ENCODE measurements at regions not wholly inside any gene's neighbourhood (a gene's known extent, or its start where the extent isn't known, plus 50 kb on each side); places are given as distances from the start of the nearest gene placed in this dataset.

DNA sequence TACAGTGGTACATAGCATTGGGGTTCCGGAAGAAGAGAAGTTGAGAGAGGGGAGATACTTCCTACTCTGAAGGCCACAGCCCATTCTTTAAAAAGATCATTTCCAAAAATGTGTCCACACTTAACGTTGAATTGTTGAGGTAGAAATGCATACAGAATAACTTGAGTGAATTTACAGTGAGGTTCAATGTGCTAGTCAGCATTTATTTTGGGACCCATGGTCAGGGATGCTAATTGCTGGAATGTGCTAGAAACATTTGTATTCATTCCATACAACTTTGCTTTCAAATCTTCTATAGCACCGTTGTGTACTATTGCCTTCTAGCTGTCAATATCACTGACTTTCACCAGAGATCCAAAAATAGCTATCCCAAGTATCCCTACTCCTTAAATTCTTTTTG, 325.9 kb downstream of the SATB2 start:
- H3K36me3 ChIP-seq (ENCODE audit: insufficient read depth, low read length): no peaks in the 10 kb centered on the region; the same call in 1 of the 2 replicates
- H3K4me1 ChIP-seq (ENCODE audit: insufficient read depth, low read length, severe bottlenecking): peaks cover 54% of the 10 kb centered on the region
- no peaks in the 10 kb centered on the region for H3F3A ChIP-seq (ENCODE audit: insufficient read depth, low read length)
- H3K9ac ChIP-seq (ENCODE audit: low read length): no peak overlapping the region
- no peaks in the 10 kb centered on the region for H3K27me3 ChIP-seq (ENCODE audit: insufficient read depth, low read length)
- no peak overlapping the region for H3K4me3 ChIP-seq (ENCODE audit: low read depth, low read length, poor library complexity, severe bottlenecking)
- TF ChIP-seq, protein P1, sequence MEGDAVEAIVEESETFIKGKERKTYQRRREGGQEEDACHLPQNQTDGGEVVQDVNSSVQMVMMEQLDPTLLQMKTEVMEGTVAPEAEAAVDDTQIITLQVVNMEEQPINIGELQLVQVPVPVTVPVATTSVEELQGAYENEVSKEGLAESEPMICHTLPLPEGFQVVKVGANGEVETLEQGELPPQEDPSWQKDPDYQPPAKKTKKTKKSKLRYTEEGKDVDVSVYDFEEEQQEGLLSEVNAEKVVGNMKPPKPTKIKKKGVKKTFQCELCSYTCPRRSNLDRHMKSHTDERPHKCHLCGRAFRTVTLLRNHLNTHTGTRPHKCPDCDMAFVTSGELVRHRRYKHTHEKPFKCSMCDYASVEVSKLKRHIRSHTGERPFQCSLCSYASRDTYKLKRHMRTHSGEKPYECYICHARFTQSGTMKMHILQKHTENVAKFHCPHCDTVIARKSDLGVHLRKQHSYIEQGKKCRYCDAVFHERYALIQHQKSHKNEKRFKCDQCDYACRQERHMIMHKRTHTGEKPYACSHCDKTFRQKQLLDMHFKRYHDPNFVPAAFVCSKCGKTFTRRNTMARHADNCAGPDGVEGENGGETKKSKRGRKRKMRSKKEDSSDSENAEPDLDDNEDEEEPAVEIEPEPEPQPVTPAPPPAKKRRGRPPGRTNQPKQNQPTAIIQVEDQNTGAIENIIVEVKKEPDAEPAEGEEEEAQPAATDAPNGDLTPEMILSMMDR (IDR thresholded peaks at IDR 0.05; ENCODE audit: low read length): no peak
- no peak for TF ChIP-seq EZH2 (IDR thresholded peaks at IDR 0.05; ENCODE audit: borderline replicate concordance, low read length)
- H3K4me2 ChIP-seq (ENCODE audit: low read length): no peak overlapping the region
- H2AFZ ChIP-seq (ENCODE audit: low read length): no peak overlapping the region
- peak overlapping the region; percentile 15 for H3K27ac ChIP-seq (ENCODE audit: low read depth, low read length, poor library complexity, severe bottlenecking)
- H3K79me2 ChIP-seq (ENCODE audit: insufficient read depth, low read length): no peaks in the 10 kb centered on the region
- H3K9me2 ChIP-seq (ENCODE audit: low read depth, low read length): no peaks in the 10 kb centered on the region
- H4K20me1 ChIP-seq (ENCODE audit: insufficient read depth, low read length): no peaks in the 10 kb centered on the region
- no peaks in the 10 kb centered on the region for H3K9me3 ChIP-seq (ENCODE audit: low read length)

DNA sequence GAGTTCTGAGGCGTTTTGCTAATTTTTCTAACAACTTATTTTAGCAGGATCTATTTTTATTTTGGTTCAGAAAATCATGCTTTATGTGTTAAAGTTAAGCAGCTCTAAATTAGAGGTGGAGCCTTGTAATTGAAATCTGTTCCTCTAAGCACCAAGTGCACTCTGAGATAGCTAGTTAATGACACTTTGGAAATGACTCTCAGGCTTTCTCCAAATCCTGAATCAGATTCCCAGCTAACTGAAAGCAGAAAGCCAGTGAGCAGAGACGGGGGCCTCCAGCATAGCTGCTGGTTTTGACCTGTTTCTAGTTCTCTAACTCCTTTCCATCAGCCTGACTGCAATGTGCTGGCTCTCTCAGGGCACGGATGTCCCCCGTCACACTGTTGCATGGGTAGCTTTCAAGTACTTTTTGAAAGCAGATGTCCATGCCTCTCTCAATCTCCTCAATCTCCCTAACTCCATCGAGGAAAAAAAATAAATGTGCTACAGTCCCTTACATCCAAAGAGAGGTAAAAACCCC, 326.5 kb downstream of the SATB2 start:
- H3K9ac ChIP-seq (ENCODE audit: low read length): no peak overlapping the region; the same call in 1 of the 2 replicates

DNA sequence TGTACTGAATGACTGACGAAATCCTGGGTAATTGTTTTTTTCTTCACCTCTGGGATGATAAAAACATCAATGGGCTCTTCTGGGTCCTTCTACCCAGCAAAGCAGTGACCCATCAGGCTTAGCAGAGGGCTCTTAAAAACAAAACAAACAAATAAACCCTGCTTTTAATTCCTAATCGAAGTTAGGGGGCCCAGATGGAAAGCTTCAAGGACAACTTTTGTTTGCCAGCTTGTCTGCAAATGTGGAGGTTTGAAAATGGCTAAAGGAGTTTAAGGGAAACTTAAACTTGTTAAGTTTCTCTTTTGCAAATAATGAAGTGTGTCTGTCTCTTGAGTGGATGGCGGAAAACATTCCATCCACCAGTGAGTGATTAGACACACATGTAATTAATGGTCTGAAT, 327.2 kb downstream of the SATB2 start:
- Histone ChIP-seq H4K20me1 (ENCODE audit: insufficient read depth, low read length) (no peaks in the 10 kb centered on the region), H3K4me3 (ENCODE audit: low read depth, low read length, poor library complexity, severe bottlenecking) (no peak overlapping the region), H3K27me3 (ENCODE audit: insufficient read depth, low read length) (no peaks in the 10 kb centered on the region), H3K9ac (ENCODE audit: low read length) (no peak overlapping the region), H2AFZ (ENCODE audit: low read length) (peak overlapping the region; percentile 53; the same call in 1 of the 2 replicates), H3K4me2 (ENCODE audit: low read length) (no peak overlapping the region), H3K4me1 (ENCODE audit: insufficient read depth, low read length, severe bottlenecking) (peaks cover 64% of the 10 kb centered on the region), H3K79me2 (ENCODE audit: insufficient read depth, low read length) (no peaks in the 10 kb centered on the region), H3K27ac (ENCODE audit: low read depth, low read length, poor library complexity, severe bottlenecking) (peak overlapping the region; percentile 38), H3K36me3 (ENCODE audit: insufficient read depth, low read length) (no peaks in the 10 kb centered on the region), H3K9me2 (ENCODE audit: low read depth, low read length) (no peaks in the 10 kb centered on the region), H3F3A (ENCODE audit: insufficient read depth, low read length) (no peaks in the 10 kb centered on the region), H3K9me3 (ENCODE audit: low read length) (no peaks in the 10 kb centered on the region)
- TF ChIP-seq, protein P1 (IDR thresholded peaks at IDR 0.05; ENCODE audit: low read length): no peak
- no peak for TF ChIP-seq EZH2 (IDR thresholded peaks at IDR 0.05; ENCODE audit: borderline replicate concordance, low read length)

More for the DNA sequence above, 326.5 kb downstream of the SATB2 start:
- Histone ChIP-seq H3K27me3 (ENCODE audit: insufficient read depth, low read length) (no peaks in the 10 kb centered on the region), H3K27ac (ENCODE audit: low read depth, low read length, poor library complexity, severe bottlenecking) (peak overlapping the region; percentile 15), H3K9me2 (ENCODE audit: low read depth, low read length) (no peaks in the 10 kb centered on the region), H3F3A (ENCODE audit: insufficient read depth, low read length) (no peaks in the 10 kb centered on the region), H3K4me1 (ENCODE audit: insufficient read depth, low read length, severe bottlenecking) (peaks cover 61% of the 10 kb centered on the region), H4K20me1 (ENCODE audit: insufficient read depth, low read length) (no peaks in the 10 kb centered on the region), H3K9me3 (ENCODE audit: low read length) (no peaks in the 10 kb centered on the region), H3K4me3 (ENCODE audit: low read depth, low read length, poor library complexity, severe bottlenecking) (no peak overlapping the region), H3K36me3 (ENCODE audit: insufficient read depth, low read length) (no peaks in the 10 kb centered on the region), H2AFZ (ENCODE audit: low read length) (no peak overlapping the region), H3K79me2 (ENCODE audit: insufficient read depth, low read length) (no peaks in the 10 kb centered on the region), H3K4me2 (ENCODE audit: low read length) (peak overlapping the region; percentile 24; the same call in 1 of the 2 replicates)
- TF ChIP-seq, protein P1 (IDR thresholded peaks at IDR 0.05; ENCODE audit: low read length): no peak
- no peak for TF ChIP-seq EZH2 (IDR thresholded peaks at IDR 0.05; ENCODE audit: borderline replicate concordance, low read length)

All from OCI-LY1 (cell line).